Left renal pelvis (tissue), 4 donors: ENCODE measurements at regions not wholly inside any gene's neighbourhood (a gene's known extent, or its start where the extent isn't known, plus 50 kb on each side); places are given as distances from the start of the nearest gene placed in this dataset.
"Not testable (repeated sequence)": the region's sequence is repeated elsewhere in the genome, so short reads cannot be mapped to it uniquely, and the experiment has no call there.

ENCODE experiments used
- DNase-seq, 4 donors: peaks; one replicate each; pipeline ENCODE4 v3.0.0-alpha.2; 2013; ENCODE audit warnings: low read depth in 4 of 4, low spot score in 3 of 4

- DNase-seq, result no peak
Measured at GRCh38 chr4:132076829-132077228, 1072.3 kb upstream of the PCDH10 start.

DNA sequence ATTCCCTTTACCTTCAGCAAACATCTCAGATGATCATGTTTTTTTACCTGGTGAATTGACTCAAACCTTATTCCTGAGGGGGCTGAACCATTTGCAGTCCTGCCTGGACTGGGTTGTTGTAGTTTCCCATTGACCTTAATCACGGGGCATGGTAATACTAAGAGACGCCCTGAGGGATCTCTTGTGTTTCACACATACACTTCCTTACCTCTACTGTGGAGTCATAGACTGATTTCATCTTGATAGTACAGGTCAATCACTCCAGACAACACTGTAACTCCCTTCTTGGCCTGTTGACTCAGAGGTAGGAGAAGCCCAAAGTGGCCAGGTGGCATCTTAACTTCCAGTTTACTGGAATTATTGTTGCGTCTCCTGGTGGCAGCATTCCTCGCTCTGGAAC is 1064.0 kb upstream of the PCDH10 start:
- no peak for DNase-seq

- DNase-seq, result no peak
Measured at GRCh38 chr4:132094017-132094416, 1055.1 kb upstream of the PCDH10 start.

DNA sequence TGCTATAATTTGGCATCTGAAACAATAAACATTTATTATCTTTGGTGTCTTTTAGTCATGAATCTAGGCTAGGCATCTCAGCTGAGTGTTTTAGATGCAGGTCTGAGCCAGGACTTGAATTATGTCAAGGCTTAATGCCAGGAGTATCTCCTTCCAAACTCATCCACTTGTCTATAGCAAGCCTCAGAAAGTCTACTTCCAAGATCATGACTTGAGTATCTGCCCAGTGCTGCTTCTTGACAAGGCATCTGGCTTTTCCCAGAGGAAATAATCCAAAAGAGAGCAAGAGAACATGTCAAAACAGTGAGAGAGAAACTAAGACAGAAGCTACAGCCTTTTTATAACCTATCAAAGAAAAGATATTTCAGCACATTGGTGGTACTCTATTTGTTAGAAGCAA is 1052.1 kb upstream of the PCDH10 start:
- DNase-seq, result no peak

DNA sequence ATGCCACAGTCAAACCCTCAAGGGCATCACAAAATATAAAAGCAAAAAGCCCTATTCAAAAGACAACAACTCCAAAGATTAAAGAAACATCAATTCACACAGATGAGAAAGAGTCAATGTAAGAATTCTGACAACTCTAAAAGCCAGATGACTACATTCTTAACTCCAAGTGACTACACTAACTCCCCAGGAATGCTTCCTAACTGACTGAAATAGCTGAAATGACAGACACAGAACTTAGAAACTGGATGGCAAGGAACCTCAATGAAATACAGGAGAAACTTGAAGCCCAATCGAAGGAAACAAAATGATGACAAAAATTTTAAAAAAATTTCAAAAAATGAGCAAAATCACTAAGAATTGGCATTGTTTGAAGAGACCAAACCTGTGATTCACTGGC is 1047.6 kb upstream of the PCDH10 start:
- DNase-seq, result no peak

GRCh38 chr4:132108784-132109183 is 1040.3 kb upstream of the PCDH10 start:
- no peak for DNase-seq

- DNase-seq, result no peak
Measured at GRCh38 chr4:132114885-132115284, 1034.2 kb upstream of the PCDH10 start.

DNA sequence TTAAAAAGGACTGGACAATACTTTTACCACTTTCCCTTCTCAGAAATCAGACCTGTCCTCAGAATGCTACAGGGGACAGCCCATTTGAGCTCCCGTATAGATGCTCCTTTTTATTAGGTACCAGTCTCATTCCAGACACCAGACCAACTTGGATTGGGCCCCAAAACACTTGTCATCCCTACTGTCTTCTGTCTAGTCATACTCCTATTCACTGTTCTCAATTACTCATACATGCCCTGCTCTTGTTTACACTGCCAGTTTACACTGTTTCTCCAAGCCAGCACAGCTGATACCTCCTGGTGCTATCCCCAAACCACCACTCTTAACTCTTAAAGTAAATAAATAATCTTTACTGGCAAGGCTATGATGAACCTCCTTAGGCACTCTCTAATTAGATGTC is 1026.4 kb upstream of the PCDH10 start:
- not testable (repeated sequence) for DNase-seq

- no peak for DNase-seq
Measured at GRCh38 chr4:132123870-132124623, 1025.0 kb upstream of the PCDH10 start.

- no peak for DNase-seq
Measured at GRCh38 chr4:132124624-132124974, 1024.5 kb upstream of the PCDH10 start.

DNA sequence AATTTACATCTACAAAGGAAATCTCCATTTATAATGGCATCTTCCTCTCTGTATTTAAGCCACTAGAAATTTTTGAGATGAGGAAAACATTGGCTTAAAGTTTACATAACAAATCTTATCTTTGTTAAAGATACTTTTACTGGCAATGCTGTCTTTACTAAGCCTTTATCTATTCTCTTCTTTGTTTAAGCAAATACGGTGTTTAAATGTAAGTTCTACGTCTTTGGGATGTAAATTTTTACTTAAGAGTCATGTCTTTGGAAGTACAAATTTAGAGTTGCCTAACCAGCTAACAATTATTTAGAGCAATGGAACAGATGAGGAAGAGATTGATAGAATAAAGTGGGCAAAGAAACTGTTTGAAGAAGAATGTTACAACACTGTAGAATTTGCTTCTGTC is 1024.0 kb upstream of the PCDH10 start:
- DNase-seq, result no peak

- DNase-seq, result no peak
Measured at GRCh38 chr4:132132433-132132832, 1016.7 kb upstream of the PCDH10 start.

DNA sequence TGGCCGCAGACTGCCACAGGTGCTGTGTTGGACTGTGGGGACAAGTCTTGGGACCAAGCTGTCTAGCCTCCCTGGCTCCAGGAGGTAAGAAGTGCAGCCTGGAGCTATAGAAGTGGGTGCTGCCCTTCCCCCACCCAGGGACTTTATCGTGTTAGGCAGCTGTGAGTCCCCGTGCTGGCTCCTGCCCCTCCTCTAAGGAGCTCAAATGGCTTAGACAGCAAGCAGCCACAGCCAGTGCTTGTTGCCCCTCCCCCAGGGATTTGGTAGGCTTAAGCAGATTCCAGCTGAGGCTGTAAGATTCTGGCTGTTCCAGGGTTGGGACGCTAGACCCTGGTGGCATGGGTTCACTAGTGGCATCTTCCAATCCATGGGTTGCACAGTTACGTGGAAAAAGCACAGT is 979.4 kb upstream of the PCDH10 start:
- DNase-seq, result no peak

GRCh38 chr4:132180020-132180427 is 969.1 kb upstream of the PCDH10 start:
- no peak for DNase-seq

DNA sequence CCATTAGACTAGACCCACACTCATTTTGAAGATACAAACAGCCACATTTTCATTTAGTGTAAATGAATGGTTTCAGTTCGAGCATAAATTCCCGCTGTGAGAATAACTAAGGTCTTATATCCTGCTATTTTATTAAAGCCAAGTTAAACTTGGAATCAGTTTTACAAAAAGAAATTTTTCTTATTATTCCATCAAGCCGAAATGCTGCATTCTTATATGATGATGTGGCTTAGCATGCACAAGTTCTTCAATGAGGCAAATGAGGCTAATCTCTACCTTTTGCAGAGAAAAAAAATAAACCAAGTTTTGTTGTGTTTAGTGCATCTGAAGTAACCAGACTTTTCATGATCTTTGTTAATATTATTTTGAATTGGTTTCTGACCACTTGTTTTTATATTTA is 953.9 kb upstream of the PCDH10 start:
- no peak for DNase-seq

DNA sequence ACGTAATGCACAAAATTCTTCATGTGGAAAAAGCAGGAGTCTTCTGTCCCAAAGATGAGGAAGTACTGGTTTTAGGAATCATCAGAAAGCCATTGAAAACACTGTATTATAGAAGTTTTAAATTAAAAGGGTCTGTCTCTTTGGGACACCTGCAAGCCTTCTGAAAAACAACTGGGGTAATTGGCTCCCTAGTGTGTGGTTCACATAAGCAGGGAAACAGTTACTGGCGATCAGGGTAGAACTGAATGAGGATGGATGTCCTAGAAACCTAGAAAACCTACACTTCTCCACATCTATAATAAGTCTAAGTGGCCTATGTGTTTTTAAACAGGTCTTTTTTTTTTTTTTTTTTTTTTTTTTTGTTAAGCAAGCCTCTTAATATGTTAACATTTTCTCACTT is 945.5 kb upstream of the PCDH10 start:
- no peak for DNase-seq

DNA sequence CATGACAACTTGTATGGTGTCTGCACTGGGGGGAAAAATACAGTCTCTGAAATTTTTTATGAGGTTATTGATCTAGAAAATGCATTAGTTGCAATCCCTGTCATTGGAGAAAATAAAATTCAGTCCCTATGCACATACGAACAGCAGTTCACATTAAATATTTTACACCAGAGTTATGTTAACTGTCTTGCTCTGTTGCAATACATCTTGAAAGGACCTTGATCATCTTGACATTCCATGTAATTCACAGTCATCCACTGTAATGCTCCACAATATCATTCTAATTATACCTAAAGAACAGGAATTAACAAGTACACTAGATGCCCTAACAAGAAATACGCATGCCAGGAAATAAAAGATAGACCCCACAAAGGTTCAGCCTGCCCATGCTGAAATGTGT is 934.6 kb upstream of the PCDH10 start:
- DNase-seq, result no peak

- no peak for DNase-seq
Measured at GRCh38 chr4:132218406-132218805, 930.7 kb upstream of the PCDH10 start.

DNA sequence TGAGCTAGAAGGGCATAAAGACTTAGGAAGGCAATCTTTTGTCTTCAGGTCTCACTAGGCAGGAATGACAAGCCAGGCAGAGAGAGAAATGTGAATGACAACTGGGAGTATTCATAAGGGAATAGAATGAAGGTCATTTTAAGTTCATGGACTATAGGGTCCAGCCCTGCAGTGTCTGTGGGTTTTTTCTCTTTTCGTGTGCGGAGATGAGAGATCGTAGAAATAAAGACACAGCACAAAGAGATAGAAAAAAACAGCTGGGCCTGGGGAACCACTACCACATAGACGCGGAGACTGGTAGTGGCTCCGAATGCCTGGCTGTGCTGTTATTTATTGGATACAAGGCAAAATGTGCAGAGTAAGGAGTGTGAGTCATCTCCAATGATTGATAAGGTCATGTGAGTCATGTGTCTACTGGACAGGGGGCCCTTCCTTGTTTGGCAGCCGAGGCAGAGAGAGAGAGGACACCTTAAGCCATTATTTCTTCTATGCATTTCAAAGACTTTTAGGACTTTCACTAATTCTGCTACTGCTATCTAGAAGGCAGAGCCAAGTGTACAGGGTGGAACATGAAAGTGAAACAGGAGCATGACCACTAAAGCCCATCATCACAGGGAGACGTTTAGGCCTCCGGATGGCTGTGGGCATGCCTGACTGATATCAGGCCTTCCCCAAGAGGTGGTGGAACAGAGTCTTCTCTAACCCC is 921.8 kb upstream of the PCDH10 start:
- DNase-seq, result no peak

DNA sequence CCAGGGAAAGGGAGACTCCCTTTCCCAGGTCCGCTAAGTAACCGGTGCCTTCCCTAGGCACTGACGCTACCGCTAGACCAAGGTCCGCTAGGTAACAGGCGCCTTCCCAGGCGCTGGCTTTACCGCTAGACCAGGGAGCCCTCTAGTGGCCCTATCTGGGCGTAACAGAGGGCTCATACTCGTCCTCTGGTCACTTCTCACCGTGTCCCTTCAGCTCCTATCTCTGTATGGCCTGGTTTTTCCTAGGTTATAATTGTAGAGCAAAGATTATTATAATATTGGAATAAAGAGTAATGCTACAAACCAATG is 921.3 kb upstream of the PCDH10 start:
- not testable (repeated sequence) for DNase-seq

DNA sequence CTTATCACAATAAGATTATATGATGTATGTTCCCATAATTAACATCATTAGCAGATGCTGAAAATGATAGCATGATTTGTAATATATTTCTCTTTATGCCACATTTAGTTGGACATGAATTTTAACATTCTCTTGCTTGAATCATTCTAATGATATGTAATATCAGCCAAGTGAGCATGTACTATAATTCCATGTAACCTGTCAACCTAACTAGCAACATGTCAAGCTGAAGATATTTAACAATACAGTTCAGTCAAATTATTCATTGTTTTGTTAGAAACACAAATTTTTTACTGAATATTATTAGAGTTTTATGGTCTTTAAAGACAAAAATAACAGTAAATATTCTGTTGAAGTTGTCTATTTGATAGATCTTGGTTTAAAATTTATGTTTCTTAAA is 920.4 kb upstream of the PCDH10 start:
- DNase-seq, result no peak

DNA sequence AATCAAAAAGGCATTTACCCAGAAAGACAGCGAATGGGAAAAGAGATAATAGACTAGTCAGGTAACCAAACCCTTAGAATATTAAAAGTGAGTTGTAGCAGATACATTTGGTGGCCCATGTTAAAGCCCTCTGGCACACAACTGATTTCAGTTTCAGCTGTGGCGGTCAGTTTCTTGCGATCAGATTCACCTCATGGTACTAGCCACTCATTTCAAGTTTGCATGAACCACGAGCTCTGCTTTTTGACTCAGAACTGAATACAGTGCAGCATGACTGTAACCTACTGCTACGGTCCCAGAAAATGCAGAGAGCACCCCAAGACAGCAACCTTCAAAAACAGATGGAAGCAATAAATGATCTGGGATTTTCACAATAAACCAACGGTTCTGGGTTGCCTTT is 919.1 kb upstream of the PCDH10 start:
- DNase-seq, result no peak

DNA sequence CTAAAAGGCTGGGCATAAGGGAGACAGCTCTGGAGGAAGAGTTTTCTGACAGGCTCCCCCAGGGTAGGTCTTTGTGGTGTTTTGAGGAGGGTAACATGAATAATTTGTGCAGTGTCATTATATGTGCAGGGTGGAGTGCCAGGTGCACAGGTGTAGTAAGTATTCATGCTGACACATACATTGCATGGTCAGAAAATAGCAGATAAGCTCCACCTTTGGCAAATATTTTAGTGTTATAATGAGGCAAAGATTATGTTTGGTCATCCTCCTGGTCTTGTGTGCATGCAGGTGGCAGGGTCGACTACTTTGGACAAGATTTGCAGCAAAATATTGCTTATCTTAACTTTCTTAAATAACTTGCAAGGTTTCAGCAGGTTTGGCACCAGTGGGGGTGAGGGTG is 910.4 kb upstream of the PCDH10 start:
- DNase-seq, result no peak
